RCC 7860 (cell line): ENCODE measurements at regions not wholly inside any gene's neighbourhood (a gene's known extent, or its start where the extent isn't known, plus 50 kb on each side); places are given as distances from the start of the nearest gene placed in this dataset.

Source experiments
- DNase-seq: peaks from one replicate; pipeline ENCODE4 v3.0.0-alpha.2; 2015; ENCODE audit warnings: low spot score
- FAIRE-seq: peaks from 2 replicates; lab custom pipeline; 2012; peaks lifted over from hg19 to GRCh38; lab: Jason Lieb, UNC

GRCh38 chr7:12779947-12780346, 92.5 kb downstream of the ARL4A start:
- FAIRE-seq = no peak
- no peak for DNase-seq

GRCh38 chr7:12783421-12784095, 96.1 kb downstream of the ARL4A start:
- DNase-seq (no peak), FAIRE-seq (no peak)

- DNase-seq (no peak), FAIRE-seq (no peak)
Measured at GRCh38 chr7:12785473-12785872, 98.0 kb downstream of the ARL4A start.

DNA sequence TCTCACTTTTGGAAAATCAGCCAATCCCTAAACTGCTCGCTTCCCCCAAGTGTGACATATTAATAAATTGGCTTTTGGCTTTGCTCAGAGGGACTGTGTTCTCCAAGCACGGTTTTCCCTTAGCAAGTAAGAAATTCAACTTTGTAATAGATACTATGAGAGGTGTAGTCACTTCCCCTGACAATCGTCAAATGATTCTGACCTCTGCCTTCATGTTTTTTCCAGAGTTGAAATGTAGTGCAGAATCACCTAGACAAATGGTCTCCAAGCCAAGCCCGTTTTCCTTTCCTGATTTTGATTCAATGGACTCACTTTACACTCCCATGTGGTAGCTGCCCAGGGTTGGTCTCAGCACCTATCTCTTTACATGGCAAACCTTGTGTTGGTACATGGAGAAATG, 99.1 kb downstream of the ARL4A start:
- FAIRE-seq (no peak), DNase-seq (no peak)

DNA sequence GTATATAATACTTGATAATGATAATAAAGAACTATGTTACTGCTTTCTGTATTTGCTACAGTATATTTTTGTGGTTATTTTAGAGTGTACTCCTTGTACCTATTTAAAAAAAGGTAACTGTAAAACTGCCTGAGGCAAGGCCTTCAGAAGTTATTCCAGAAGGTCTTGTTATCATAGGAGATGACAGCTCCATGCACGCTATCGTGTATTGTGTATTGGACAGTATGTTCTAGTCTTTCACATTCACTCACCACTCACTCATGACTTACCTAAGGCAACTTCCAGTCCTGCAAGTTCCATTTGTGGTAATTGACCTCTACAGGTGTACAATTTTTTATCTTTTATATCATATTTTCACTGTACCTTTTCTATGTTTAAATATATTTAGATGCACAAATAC, 100.7 kb downstream of the ARL4A start:
- DNase-seq = no peak
- FAIRE-seq = no peak

GRCh38 chr7:12788591-12788990, 101.2 kb downstream of the ARL4A start:
- no peak for FAIRE-seq
- DNase-seq = no peak

DNA sequence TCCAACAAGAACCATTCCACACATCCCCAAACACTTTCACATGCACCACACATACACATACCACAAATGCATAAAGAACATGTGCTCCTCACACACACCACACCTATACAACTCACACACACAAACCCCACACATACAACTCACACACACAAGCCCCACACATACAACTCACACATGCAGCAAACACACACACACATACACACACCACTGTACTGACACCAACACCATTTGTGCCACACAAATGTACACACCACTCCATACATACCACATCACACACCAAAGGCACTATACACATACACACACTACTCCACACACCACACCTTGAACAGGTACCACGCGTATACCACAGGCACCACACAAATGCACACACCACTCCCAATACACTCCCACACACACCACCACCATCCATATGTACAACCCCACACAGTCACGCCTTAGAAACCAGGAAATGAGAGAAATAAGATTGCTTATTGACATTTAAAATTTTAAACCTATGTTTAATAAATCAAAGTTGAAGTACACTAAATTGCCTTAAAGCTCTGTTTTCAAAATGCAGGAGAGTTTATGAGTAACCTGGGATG, 107.4 kb downstream of the ARL4A start:
- FAIRE-seq = no peak
- DNase-seq = no peak

DNA sequence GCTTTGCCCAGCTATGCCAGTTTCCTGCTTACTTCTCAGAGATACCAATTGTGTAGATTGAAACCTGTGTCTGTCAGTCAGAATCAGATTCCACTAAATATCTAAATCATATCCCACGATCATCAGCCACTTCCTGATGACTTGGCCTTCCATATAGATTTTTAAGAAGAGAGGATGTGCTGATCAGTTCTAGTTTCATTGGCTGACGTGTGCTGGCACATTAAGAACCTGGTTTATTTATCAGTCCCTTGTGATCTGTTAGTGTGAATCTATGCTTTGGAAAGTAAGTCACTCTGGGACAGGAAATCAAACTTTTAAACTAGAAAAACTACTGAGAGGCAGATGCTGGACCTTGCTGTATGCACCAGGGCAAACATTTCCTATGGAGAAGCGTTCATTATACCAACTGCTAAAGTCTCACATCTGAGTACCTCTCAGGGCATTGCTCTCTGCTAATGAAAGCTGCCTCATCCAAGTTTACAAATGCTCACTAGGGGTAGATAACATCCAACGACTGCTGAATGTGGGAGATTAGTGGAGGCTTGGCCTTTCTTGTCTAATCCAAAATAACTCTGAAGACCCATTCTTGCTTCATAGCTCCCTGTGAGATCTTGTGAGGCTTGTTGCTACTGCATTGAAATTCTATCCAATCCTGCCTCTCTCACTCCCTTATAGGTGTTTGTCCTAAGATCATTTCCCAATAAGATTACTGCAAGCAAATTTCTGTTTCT, 109.1 kb downstream of the ARL4A start:
- DNase-seq = no peak
- no peak for FAIRE-seq

DNA sequence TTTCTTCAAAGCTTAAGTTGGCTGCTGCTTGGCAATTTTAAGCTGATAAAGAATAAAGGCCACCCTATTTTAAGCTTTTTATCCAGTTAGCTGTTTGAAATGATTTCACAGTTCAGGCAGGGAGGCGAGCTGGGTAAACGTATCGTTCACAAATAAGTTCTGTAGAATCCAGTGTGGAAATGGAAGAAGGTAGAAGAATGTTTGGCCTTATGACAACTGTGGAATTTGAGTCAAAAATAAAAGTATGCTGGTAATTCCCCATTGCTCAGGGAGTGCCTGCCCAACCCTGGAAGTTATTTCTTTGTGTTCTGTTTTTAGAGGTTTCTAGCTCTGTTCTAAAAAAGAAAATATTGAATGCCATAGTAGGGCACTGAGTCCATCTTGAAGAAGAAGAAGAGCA, 113.1 kb downstream of the ARL4A start:
- no peak for FAIRE-seq
- DNase-seq = no peak

DNA sequence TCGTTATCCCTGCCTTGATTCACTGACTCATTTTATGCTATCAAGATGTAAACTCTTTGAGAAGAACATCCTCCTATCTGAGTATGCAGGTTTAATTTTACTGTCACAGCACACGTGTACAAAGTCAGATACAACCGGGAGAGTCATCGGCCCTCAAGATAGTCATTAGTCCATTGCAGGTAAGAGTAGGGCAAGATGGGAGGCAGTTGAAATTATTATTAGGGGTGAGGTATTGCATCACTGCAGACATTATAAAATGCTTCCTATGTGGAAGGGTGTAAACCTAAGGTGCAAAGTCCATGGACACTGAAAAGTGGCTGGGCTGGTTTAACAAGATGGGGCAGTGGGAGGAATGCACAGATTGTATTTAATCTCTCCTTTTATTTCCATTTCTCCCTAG, 113.7 kb downstream of the ARL4A start:
- DNase-seq = no peak
- FAIRE-seq = no peak

DNA sequence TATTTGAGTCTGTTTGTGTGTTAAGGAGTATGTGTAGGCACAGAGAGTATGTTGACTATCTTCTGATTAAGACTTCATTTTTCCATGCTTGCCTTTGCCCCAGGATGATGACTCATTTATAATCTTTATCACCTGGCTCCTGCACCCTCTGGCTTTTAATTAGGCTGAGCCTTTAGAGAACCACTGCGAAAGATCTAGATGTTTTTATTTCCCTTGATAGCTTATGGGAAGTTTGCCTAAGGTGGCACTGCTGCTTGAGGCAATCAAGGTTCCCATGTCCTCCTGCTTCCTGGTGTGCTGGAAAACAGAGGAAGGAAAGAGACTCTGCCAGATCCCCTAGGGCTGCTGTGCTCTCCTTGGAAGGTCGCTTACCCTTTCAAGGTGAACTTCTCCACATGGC, 114.6 kb downstream of the ARL4A start:
- DNase-seq = no peak
- no peak for FAIRE-seq

- no peak for DNase-seq
- FAIRE-seq = no peak
Measured at GRCh38 chr7:12803542-12803941, 116.1 kb downstream of the ARL4A start.

DNA sequence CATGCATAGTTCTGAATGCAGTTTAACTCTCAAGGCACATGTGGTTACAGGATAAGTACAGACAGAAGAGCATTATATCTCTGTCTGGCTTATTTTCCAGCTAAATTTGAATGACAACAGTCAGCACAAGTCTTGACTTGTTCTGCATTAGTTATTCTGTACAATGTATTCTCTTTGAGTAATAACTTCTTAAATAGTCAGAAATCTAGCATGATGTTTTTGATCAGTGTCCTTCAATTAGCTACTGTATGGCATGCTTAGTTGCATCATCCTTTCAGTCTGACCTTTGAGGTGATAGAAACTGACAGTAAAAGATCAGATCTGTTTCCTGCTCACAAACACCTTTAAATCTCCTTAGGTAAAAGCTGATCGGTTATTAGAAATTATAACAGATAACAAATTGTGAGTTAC, 118.1 kb downstream of the ARL4A start:
- no peak for DNase-seq
- no peak for FAIRE-seq

DNA sequence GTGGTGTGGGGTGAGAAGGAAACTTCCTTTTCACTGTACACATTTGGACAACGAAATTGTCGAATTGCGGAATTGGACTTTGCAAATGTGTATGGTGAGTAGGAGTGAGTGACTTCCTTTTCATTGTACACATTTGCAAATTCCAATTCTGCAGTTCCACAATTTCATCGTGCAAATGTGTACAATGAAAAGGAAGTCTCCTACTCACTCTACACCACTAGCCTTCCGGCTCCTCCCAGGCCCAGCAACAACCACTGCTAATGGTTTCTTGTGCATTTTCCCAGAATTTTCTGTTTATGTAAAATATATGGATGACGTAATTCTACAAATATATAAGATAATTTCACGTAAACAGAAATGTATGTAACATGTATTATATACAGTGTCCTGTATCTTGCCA, 118.5 kb downstream of the ARL4A start:
- FAIRE-seq = no peak
- no peak for DNase-seq

DNA sequence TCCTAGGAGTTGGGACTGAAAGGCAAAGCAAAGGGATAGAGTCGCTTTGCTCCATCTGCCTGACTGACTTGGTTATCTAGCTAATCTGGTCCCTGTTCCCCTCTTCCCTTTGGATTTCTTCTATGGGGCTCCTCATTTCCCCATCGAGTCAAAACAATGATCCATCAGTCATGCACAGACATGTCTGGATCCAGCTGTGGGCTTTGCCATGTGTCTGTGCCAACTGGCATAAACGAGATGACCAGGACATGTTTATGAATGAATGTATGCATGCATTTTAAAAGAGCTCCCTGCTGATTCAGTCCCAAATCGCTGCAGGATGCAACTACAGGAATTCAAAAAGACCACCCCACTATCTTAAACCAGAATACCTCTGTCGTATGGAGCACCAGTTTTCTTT, 122.0 kb downstream of the ARL4A start:
- no peak for DNase-seq
- no peak for FAIRE-seq

- no peak for FAIRE-seq
Measured at GRCh38 chr7:12812111-12812510, 124.7 kb downstream of the ARL4A start.

DNA sequence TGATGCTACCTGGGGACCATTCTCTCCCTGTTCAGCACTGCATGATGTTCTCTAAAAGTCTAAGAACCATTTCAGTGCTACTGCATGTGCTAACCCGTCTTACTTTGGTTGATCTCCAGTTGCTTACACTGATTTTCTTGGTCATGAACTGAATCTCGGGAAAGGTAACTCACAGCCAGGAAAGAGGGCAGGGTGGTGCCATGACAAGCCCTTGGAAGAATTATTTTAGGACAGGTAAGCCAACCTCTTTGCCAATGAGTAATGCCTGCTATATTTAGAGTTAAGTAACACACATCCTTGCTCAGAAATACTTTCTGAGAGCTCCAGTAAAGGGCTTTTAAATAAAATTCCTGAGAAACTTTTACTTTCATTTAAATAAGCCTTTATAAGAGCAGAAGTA, 126.7 kb downstream of the ARL4A start:
- no peak for DNase-seq
- FAIRE-seq = no peak

More at GRCh38 chr7:12812111-12812510, 124.7 kb downstream of the ARL4A start:
- no peak for DNase-seq

- FAIRE-seq (no peak), DNase-seq (no peak)
Measured at GRCh38 chr7:12814828-12815227, 127.4 kb downstream of the ARL4A start.

- FAIRE-seq = no peak
Measured at GRCh38 chr7:12815426-12815825, 128.0 kb downstream of the ARL4A start.

DNA sequence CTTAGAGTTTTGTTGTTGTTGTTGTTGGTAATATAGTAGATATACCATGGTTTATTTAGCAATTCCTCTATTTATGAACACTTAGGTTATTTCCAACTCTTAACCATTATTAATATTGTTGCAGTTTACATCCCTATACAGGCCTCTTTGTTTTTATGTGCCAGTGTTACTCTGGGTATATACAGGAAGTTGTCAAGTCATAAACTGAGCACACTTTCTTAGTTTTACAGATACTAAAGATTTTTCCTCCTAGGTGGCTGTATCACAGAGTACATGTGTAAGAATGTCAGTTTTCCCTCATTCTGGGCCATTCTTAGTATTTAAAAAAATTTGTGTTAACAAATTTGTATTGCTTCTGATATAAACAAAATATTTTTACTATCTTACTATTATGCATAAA, 128.4 kb downstream of the ARL4A start:
- no peak for DNase-seq
- FAIRE-seq = no peak

More at GRCh38 chr7:12815426-12815825, 128.0 kb downstream of the ARL4A start:
- no peak for DNase-seq

GRCh38 chr7:12820777-12821176, 133.3 kb downstream of the ARL4A start:
- DNase-seq = no peak
- no peak for FAIRE-seq

- FAIRE-seq (no peak), DNase-seq (no peak)
Measured at GRCh38 chr7:12821746-12822145, 134.3 kb downstream of the ARL4A start.
